HG03280 (cell line): ENCODE measurements at regions not wholly inside any gene's neighbourhood (a gene's known extent, or its start where the extent isn't known, plus 50 kb on each side); places are given as distances from the start of the nearest gene placed in this dataset.
"Not testable (repeated sequence)": the region's sequence is repeated elsewhere in the genome, so short reads cannot be mapped to it uniquely, and the experiment has no call there.

Source experiments
- ATAC-seq: cut with Tn5 transposase; IDR thresholded peaks from one replicate; pipeline ENCODE4 v1.9.1; 2021; ENCODE audit warnings: mild to moderate bottlenecking, moderate library complexity; ENCODE audit not compliant: unreplicated experiment

DNA sequence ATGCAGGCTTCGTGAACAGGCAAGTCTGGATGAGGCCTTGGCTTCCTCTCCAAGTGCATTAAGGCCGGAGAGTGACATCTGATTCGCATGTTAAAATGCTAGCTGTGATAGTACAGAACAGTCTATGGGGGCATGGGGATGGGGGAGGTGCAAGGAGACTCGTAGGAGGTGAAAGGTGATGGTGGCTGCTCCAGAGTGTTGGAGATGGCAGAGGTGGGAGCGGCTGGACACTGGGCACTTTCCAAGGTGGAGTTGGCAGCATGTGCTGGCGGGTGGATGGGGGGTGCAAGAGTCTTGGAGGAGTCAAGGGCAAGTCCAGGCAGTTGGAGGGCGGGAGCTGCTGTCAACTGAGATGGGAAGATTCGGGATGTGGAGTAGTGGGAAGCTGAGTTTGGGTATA, 350.9 kb upstream of the TNRC6C start:
- ATAC-seq, result no peak

DNA sequence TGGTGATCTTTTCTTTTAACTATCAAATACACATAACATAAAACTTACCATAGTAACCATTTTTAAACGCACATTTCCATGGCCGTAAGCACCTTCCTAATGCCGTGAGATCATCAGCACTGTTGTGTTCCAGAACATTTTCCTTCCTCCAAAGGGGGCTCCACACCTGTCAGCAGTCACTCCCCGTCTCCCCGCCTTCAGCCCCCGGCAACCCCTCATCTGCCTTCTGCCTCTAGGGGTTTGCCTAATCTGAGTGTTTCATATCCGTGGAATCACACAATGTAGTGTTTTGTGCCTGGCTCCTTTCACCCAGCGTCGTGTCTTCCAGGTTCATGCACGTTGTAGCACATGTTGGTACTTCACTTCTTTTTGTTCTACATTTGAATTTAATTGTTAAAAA, 350.1 kb upstream of the TNRC6C start:
- no peak for ATAC-seq

DNA sequence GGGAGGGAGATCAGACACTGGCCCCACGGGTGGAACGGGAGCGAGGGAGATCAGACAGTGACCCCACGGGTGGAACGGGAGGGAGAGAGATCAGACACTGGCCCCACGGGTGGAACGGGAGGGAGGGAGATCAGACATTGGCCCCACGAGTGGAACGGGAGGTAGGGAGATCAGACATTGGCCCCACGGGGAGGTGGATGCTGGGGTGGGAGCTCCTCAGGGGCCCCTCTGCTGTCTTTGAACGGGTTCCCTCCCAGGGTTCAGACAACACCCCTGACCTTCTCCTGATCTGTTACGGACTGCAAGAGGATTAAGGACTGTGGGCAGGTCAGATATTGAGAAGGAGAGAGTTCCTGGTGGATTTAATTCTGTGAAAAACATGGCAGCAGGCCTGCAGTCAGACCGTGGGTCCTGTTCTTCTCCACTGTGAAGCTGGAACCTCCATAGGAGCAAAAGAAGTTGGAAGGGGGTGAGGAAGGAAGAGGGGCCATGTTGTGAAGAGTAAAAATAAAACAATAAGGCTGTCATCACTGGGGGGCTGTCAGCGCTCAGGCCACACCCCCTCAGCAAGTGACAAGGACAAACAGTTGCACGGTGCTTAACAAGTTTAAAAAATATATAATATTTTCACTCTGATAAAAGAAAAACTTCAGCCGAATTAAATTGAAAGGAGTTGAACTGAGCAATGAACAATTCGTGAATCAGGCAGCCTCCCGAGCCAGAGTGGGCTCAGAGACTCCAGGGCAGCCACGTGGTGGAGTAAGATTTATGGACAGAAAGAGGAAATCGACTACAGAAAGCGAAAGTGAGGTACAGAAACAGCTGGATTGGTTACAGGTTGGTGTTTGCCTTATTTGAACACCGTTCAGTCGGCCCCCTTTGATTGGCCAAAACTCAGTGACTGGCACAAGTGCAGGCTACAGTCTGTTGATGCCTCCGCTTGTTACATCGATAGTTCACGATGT, 348.7 kb upstream of the TNRC6C start:
- ATAC-seq, result no peak

DNA sequence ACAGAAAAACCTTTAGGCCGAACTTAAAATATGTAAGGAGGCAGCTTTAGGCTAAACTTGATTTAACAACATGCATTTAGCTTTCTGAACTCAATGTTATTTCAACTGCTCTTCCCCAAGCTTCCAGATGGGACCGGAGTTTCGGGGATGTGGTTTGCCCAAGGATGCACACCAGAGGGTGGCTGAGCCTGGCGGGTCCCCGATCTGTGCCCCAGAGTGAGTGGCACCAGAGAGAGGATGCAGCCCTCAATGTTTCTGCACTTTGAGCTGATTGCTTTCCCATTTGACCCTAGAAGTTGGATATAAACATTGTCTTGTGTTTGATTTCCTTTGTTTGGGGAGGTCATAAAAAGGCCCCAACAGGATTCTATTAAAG, 348.0 kb upstream of the TNRC6C start:
- ATAC-seq, result no peak

DNA sequence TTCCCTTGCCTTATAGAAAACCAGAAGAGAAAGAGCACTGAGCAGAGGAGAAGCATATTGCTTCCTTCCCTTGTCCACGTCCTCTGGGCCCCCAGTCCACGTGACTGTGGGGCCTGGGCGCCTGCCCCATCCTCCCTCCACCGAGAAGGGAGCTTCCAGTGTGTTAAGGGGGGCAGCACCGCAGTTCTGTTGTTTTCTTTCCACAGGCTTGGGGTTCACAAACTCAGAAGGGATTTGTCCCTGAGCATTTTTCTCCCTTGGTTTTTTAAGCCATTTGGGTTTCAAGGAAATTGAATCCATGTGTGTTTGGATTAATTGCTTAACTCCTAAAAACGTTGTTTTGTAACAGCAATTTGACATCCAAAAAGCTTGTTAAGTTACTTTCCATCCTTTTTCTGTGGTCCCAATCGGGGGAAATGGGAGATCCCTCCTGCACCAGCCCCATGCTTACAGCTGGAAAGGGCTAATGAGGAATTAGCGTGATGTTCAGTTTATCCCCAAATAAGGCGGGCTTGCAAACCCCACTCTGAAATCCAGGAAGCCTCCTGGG, 347.5 kb upstream of the TNRC6C start:
- ATAC-seq, result no peak

DNA sequence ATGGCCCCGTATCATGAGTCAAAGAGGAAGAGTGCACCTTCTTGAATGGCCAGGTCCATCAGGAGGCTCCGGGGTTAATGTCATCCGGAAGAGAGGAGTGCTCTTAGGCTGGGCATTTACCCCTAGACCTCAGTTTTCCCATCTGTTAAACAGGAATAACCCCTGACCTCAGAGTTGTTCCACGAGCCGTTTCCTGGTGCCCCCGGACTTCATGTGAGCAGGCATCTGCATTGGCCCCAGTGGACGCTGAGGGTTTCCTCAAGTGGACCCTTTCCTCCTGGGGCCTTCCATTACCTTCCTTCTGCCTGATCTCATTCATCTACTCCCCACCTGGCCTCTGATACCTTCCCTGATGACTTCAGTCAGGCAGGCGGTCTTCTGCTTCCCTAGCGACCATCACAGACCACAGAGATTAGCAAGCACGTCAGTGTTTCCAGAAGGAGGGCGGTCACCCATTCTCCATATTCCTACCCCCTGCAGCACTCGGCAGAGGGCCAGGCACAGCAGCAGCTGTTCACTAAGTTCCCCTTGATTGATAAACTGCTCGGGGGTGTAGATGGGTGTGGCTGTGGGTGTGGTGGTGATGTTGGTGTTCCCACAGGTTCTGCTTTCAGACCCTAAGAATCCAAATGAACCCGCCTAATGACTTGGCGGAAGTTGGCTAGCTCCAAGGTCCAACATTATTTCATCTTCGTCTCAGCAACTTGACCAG, 346.6 kb upstream of the TNRC6C start:
- no peak for ATAC-seq

DNA sequence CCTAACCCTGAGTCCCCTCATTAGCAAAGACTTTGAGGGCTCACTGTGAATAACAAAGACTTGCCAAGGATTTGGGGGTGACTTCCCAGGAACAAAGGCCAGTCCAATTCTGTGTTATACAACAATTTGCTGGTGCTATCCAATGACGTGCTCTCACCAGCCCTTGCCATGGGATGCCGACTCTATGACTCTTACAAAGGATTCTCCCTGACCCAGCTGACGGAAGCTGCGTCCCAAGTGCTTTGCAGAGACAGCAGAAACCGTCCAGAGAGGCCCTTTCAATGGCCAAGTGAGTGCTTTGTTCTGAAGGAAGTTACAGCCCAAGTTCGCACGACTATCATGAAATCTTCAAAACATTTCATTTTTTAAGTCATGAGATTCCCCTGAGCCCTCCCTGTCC, 345.3 kb upstream of the TNRC6C start:
- ATAC-seq, result no peak

DNA sequence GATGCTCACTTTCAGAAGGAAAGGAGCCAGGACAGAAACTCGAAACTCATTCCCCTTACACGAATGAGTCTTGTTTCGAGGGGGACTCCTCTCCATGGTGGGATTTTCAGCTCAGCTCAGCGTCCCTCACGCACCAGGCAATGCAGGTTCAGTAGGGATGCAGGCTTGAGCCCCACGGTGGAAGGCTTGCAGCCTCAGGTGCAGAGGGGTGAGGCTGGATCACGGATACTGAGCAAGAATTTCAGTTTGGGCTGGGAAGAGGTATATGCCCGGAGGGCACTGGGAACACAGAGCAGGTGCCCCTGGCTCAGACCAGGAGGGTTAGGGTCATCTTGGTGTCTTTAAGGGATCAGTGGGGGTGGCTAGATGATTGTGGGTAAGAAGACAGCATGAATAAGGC, 344.9 kb upstream of the TNRC6C start:
- no peak for ATAC-seq

DNA sequence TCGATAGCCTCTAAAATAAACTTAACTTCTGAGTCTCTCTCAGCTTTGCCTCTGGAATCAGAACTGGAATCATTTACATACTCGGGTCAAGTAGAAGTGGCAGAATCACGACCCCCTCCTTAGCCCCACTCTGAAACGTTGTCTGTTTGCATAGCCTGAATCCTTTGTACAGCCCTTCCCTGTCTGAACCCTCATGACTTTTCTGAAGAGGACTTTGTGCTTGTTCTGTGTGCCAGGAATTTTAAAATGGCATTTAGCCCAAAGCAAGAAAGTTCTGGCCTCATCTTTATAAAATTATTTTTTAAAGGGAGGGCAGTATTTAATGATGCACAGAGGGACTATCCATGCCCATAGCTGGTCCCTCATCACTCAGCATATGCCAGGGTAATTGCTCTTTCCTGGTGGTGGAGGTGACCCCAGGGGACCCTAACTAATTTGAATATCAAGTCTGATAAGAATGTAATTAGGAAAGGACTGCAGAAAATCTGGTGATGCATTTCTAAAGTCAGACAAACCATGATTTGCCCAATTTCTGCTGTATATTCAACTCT, 342.7 kb upstream of the TNRC6C start:
- no peak for ATAC-seq

DNA sequence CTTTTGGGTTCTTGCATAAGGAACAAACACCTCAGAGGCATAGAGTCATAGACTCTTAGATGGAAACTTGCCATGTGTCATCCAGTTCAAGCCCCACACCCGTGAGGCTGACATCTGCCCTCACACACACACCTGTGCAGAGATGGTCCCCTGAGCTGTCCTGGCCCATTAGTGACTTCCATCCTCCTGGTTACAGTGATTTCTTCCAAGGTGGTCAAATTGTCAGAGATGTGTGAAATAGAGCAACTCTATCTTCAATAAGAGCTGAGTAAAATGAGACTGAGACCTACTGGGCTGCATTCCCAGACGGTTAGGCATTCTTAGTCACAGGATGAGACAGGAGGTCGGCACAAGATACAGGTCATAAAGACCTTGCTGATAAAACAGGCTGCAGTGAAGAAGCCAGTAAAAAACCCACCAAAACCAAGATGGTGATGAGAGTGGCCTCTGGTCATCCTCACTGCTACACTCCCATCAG, 342.2 kb upstream of the TNRC6C start:
- no peak for ATAC-seq

DNA sequence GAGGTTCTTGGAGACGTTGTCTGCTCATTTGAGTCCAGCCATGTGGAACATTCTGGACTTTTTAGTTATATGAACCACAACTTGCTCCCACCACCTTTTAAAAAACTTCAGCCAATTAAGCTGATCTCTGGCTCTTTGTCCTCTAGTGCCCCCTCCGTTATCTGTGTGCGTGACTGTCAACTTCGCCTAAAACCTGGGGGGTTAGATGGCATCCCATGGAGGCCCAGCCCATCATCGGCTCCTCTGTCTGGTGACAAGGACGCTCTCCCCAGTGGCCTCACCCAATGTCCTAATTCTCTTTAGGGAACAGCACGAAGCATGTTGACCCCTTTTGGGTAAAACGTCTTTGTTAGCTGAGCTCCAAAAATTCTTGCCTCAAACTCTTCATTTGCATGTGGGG, 341.0 kb upstream of the TNRC6C start:
- no peak for ATAC-seq

DNA sequence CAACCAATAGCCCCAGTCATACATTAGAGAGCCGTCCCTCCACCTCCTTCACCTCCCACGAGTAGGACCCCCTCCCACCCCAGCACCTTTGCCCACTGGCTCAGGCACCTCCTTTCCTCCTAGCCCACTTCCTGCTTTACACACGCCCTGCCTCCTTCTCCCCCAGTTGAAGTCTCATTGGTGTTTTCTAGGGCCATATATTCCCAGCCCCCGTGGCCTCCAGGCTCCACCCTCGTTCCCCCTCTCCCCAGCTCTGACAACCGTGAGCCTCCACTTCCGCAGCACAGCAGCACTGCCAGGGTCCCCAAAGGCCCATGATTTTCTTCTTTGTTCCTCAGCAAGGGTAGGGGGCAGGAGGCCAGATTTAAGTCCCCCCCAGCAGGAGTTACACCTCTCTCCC, 340.3 kb upstream of the TNRC6C start:
- no peak for ATAC-seq

DNA sequence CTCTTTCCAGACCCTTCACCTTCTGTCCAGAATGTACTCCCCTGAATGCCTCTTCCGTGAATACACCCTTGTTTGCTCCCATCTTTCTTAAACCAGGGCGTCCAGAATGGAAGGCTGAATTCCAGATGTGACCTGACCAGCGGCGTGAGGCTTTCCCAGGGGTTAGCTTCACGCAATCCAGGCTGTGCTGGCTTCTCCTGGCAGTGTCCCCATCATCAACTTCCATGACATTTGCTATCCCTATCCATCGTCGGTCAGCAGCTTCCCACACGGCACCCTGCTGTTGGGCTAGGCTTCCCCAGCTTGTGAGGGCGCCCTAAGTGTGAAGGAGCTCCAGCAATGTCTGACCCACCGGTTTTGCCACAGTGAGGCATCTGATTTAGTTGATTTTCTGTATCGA, 339.8 kb upstream of the TNRC6C start:
- ATAC-seq, result no peak

DNA sequence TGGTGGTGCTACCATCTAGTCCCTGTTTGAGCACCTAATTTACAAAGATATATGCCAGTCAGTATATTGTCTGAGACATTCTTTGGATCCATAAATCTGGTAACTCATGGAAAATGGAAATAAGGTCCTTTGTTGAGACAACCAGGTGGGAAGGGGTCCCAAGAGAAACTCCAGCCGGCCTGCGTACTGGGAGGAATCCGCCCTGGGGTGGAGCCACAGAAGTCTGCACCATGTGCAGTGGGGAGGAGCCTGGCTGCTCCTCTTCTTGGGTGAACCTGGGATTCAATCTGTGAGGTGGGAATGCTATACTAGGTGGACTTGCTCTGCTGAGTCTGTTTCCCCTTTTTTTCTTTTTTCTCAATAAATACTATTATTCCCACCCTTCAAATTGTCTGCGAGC, 339.2 kb upstream of the TNRC6C start:
- no peak for ATAC-seq

DNA sequence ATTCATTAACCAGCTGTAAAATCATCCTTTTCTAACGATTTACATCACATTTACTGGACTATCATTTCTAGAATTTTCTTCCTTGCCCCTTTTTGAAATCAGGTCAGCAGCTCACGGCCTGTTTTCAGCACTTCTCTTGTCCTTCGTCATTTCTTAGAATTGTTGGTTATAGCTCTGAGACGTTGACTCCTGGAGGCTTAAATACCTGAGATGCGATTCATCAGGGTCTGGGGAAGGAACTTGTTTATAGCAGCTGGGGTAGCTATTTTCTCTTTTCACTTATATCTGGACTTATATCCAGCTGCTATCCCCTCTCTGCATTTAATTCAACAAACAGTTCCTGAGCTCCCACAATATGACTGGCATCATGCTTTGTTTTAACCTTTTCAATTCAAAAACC, 338.7 kb upstream of the TNRC6C start:
- ATAC-seq, result no peak

DNA sequence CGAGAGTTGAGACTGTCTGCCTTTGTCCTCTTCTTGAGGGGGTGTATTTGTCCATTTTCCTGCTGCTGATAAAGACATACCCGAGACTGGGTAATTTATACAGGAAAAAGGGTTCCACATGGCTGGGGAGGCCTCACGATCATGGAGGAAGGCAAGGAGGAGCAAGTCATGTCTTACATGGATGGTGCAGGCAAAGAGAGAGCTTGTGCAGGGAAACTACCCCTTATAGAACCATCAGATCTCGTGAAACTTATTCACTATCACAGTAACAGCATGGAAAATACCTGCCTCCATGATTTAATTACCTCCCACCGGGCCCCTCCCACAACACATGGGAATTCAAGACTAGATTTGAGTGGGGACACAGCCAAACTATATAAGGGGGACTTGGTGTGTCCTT, 338.2 kb upstream of the TNRC6C start:
- no peak for ATAC-seq

DNA sequence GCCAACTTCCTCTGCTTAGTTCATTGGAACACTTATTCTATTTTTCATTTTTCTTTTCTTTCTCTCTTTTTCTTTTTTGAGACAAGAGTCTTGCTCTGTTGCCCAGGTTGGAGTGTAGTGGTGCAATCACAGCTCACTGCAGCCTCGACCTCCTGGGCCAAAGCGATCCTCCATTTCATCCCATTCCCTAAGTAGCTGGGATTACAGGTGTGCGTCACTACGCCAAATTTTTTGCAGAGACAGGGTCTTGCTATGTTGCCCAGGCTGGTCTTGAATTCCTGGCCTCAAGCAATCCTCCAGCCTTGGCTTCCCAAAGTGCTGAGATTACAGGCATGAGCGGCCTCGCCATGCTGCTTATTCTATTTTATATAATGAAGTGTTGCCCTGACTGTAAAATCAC, 336.4 kb upstream of the TNRC6C start:
- not testable (repeated sequence) for ATAC-seq

DNA sequence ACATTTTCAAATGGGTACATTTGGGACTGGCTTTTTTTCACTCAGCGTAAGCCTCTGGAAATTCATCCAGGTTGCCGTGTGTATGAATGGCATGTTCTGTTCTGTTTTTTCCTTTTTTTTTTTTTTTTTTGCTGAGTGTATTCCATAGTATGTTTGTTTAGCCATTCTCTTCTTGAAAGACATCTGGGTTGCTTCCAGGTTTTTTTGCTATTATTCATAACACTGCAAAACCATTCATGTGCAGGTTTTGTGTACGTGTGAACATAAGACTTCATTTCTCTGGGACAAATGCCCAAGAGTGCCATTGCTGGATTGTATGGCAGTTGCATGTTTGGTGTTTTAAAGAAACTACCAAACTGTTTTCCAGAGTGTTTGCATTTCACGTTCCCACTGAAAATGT, 335.9 kb upstream of the TNRC6C start:
- no peak for ATAC-seq

DNA sequence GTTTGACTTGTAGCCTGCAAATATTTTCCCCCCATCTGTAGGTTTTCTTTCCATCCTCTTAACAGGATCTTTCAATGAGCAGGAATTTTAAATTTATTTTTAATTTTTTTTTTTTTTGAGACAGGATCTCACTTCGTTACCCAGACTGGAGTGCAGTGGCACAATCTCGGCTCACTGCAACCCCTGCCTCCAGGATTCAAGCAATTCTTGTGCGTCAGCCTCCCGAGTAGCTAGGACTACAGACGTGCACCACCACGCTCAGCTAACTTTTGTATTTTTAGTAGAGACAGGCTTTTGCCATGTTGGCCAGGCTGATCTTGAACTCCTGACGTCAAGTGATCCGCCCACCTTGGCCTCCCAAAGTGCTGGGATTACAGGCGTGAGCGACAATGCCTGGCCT, 335.2 kb upstream of the TNRC6C start:
- not testable (repeated sequence) for ATAC-seq

DNA sequence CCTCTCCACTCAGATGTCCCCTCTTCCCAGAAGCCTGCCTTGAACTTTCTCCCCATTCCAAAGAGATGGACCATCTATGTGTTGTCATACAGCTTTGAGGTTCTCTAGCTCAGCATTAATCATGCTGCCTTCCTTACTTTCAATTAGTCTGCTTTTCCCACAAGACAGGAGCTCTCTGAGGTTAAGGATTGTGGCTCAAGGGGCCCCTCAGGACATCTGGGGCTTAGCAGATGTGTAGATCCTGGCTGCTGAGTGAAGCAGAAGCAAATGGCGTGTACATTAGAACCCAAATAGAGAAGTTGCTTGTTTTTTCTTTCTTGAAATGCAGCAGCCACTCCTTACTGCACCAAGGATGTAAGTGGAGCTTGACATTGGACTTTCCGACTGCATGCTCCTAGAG, 330.5 kb upstream of the TNRC6C start:
- no peak for ATAC-seq

DNA sequence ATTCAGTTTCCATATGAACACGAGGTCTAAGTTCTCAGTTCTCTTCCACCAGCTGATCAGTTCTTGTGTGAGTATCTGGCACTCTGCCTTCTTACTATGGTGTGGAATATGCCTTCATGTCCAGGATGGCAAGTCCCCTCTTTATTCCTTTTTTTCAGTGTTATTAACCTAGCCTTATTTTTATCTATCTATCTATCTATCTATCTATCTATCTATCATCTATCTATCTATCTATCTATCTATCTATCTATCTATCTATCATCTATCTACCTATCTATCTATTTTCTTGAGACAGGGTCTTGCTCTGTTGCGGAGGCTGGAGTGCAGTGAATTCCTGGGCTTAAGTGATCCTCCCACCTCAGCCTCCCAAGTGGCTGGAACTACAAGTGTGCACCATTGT, 329.2 kb upstream of the TNRC6C start:
- not testable (repeated sequence) for ATAC-seq

DNA sequence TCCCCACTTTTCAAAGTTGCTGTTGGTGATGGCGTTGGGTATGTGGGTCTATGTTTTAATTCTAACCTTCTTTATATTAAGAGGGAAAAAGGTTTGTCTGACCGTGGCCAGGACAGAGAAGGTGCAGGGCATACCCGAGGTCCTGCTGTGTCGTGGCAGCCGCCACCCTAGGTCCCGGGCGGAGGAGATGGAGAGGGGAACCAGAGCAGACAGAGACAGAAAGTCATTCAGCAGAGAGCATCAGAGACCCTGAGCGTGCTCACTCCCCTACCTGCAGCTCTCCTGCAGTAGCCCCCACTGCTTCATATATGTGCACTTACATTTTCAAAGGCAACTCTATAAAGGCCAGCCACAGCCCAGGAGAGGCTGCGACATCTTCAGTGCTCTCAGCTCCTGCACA, 327.2 kb upstream of the TNRC6C start:
- ATAC-seq, result no peak
